Stimulated activated CD8-positive, alpha-beta memory T cell treated with anti-CD3 and anti-CD28 coated beads, Interleukin-7, amount 100 ng/mL, for 4 hours (primary cell): ENCODE measurements at regions not wholly inside any gene's neighbourhood (a gene's known extent, or its start where the extent isn't known, plus 50 kb on each side); places are given as distances from the start of the nearest gene placed in this dataset.

Experiments
- DNase-seq, 2 donors: peaks; one replicate each; pipeline ENCODE4 v3.0.0-alpha.2; 2020; ENCODE audit warnings: low read depth in 2 of 2

- DNase-seq = no peak
Measured at GRCh38 chr2:120548627-120549608, 186.8 kb upstream of the GLI2 start.

- no peak for DNase-seq
Measured at GRCh38 chr2:120549841-120550240, 185.8 kb upstream of the GLI2 start.

GRCh38 chr2:120550282-120550681 lies 185.4 kb upstream of the GLI2 start:
- DNase-seq = no peak

GRCh38 chr2:120550893-120551446 lies 184.7 kb upstream of the GLI2 start:
- no peak for DNase-seq

- DNase-seq = no peak
Measured at GRCh38 chr2:120551522-120551921, 184.1 kb upstream of the GLI2 start.

GRCh38 chr2:120552079-120552478 lies 183.6 kb upstream of the GLI2 start:
- no peak for DNase-seq

GRCh38 chr2:120552800-120553481 lies 182.7 kb upstream of the GLI2 start:
- no peak for DNase-seq

GRCh38 chr2:120554625-120555032 lies 181.0 kb upstream of the GLI2 start:
- DNase-seq = no peak

GRCh38 chr2:120555092-120555491 lies 180.6 kb upstream of the GLI2 start:
- DNase-seq = no peak

- DNase-seq = no peak
Measured at GRCh38 chr2:120556911-120557310, 178.8 kb upstream of the GLI2 start.

GRCh38 chr2:120558847-120559246 lies 176.8 kb upstream of the GLI2 start:
- DNase-seq = no peak

- no peak for DNase-seq
Measured at GRCh38 chr2:120559401-120559800, 176.3 kb upstream of the GLI2 start.

GRCh38 chr2:120560330-120560729 lies 175.3 kb upstream of the GLI2 start:
- no peak for DNase-seq

GRCh38 chr2:120561379-120562035 lies 174.2 kb upstream of the GLI2 start:
- DNase-seq = no peak

GRCh38 chr2:120562218-120563005 lies 173.3 kb upstream of the GLI2 start:
- no peak for DNase-seq

GRCh38 chr2:120563616-120564015 lies 172.1 kb upstream of the GLI2 start:
- no peak for DNase-seq

- no peak for DNase-seq
Measured at GRCh38 chr2:120564213-120565094, 171.2 kb upstream of the GLI2 start.

GRCh38 chr2:120565095-120565460 lies 170.6 kb upstream of the GLI2 start:
- no peak for DNase-seq

GRCh38 chr2:120565929-120566328 lies 169.7 kb upstream of the GLI2 start:
- no peak for DNase-seq

- DNase-seq = no peak
Measured at GRCh38 chr2:120566331-120567035, 169.2 kb upstream of the GLI2 start.
